CD8-positive, alpha-beta memory T cell (primary cell): ENCODE measurements at regions not wholly inside any gene's neighbourhood (a gene's known extent, or its start where the extent isn't known, plus 50 kb on each side); places are given as distances from the start of the nearest gene placed in this dataset.

ENCODE experiments used
- CTCF ChIA-PET: fragments of 350-600 bp; sonication (Branson Sonifier 250); formaldehyde crosslinking; loops from one replicate; lab custom pipeline; 2021; ENCODE audit warnings: antibody characterized with exemption; lab: Charles Lee
- POLR2A ChIA-PET: fragments of 350-600 bp; sonication (Branson Sonifier 250); formaldehyde crosslinking; loops from one replicate; lab custom pipeline; 2021; ENCODE audit warnings: antibody characterized with exemption; lab: Charles Lee
- DNase-seq, 5 donors: peaks; one replicate each; pipeline versions ENCODE4 v3.0.0 to v3.0.0-alpha.2; 2020 to 2022; ENCODE audit warnings: mixed read lengths in 1 of 5
- H3K27ac ChIP-seq: one replicate; pipeline ENCODE4 v1.7.0; 2013; ENCODE audit warnings: low read depth, mild to moderate bottlenecking, low read length, moderate library complexity
- H3K27me3 ChIP-seq: 2 replicates; pipeline ENCODE4 v1.7.0; 2013; ENCODE audit warnings: low read length, mild to moderate bottlenecking; ENCODE audit not compliant: insufficient read depth, poor library complexity, severe bottlenecking
- H3K36me3 ChIP-seq: 2 replicates; pipeline ENCODE4 v1.7.0; 2013; ENCODE audit warnings: mild to moderate bottlenecking, low read length, moderate library complexity; ENCODE audit not compliant: insufficient read depth
- H3K4me1 ChIP-seq: 2 replicates; pipeline ENCODE4 v1.7.0; 2013; ENCODE audit warnings: mild to moderate bottlenecking, low read length, moderate library complexity; ENCODE audit not compliant: insufficient read depth
- H3K4me3 ChIP-seq: 2 replicates; pipeline ENCODE4 v1.7.0; 2013; ENCODE audit warnings: mild to moderate bottlenecking, low read length
- H3K9me3 ChIP-seq: 2 replicates; pipeline ENCODE4 v1.7.0; 2013; ENCODE audit warnings: mild to moderate bottlenecking, low read length
- H3K27ac Mint-ChIP-seq, 8 donors: one replicate each; pipeline ENCODE4 v1.8.0; 2020 to 2021; ENCODE audit warnings: mixed read lengths in 8 of 8, mild to moderate bottlenecking in 6 of 8, inconsistent platforms in 3 of 8, moderate library complexity in 3 of 8
- H3K27me3 Mint-ChIP-seq, 2 donors: one replicate each; pipeline ENCODE4 v1.8.0; 2020 to 2021; ENCODE audit warnings: mixed read lengths in 2 of 2, mild to moderate bottlenecking in 1 of 2, moderate library complexity in 1 of 2
- H3K36me3 Mint-ChIP-seq, 3 donors: one replicate each; pipeline ENCODE4 v1.8.0; 2020 to 2021; ENCODE audit warnings: mixed read lengths in 3 of 3, inconsistent platforms in 1 of 3, mild to moderate bottlenecking in 1 of 3
- H3K4me1 Mint-ChIP-seq, 3 donors: one replicate each; pipeline ENCODE4 v1.8.0; 2020 to 2021; ENCODE audit warnings: mixed read lengths in 3 of 3, inconsistent platforms in 1 of 3, mild to moderate bottlenecking in 1 of 3
- H3K4me3 Mint-ChIP-seq, 7 donors: one replicate each; pipeline ENCODE4 v1.8.0; 2020 to 2021; ENCODE audit warnings: mixed read lengths in 7 of 7, mild to moderate bottlenecking in 6 of 7, moderate library complexity in 4 of 7, inconsistent platforms in 2 of 7
- H3K9me3 Mint-ChIP-seq, 5 donors: one replicate each; pipeline ENCODE4 v1.8.0; 2020 to 2022; ENCODE audit warnings: mixed read lengths in 5 of 5, mild to moderate bottlenecking in 3 of 5, moderate library complexity in 2 of 5, inconsistent platforms in 1 of 5

DNA sequence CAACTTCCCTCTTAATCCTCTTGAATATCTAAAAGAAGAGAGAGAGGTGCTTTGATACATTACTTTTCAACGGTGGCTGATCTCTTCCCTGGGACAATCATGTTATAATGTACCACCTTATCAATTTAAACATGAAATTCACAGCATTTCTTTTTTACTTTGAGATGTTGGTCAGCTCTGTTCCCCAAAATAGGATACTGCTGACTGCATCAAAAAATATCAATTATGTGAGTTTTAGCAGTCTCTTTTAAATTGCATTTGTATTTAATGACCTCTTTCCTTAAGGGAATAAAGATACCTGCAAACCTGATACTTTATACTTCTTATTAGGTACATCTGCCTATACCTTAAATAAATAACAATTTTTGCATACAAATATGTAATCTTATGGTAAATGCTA, 58.4 kb upstream of the MARCHF11 start:
- Mint-ChIP-seq H3K36me3 (no peaks in the 10 kb centered on the region), H3K9me3 (peaks cover 0 to 10% (median 3%) of the 10 kb centered on the region in 5 donors), H3K27ac (no peak overlapping the region), H3K4me1 (no peaks in the 10 kb centered on the region), H3K27me3 (peaks cover 0 to 2% of the 10 kb centered on the region in 2 donors), H3K4me3 (no peak overlapping the region)
- Histone ChIP-seq H3K4me1 (no peaks in the 10 kb centered on the region), H3K4me3 (no peak overlapping the region), H3K27me3 (no peaks in the 10 kb centered on the region), H3K9me3 (no peaks in the 10 kb centered on the region), H3K36me3 (no peaks in the 10 kb centered on the region), H3K27ac (no peak overlapping the region)
- CTCF ChIA-PET, result no interaction called here
- no peak for DNase-seq
- POLR2A ChIA-PET, result no interaction called here

DNA sequence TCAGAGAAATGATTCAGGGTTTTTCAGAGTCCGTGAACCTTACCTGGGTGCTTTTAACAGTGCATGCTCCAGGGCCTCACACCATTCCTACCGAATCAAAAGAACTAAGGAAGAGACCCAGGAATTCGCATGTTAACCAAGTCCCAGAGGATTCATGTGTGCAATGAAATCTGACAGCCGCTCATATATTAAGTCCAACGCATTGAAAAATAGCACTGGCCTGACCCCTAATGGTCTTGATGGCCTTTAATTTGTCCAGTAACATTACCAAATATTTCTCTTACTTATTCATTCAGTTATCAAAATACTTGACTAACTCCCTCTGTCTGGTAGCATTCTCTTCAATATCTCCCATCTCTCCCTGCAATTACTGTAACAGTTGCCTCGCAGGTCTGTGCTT, 55.0 kb upstream of the MARCHF11 start:
- no peaks in the 10 kb centered on the region for H3K36me3 Mint-ChIP-seq
- no peaks in the 10 kb centered on the region for H3K9me3 ChIP-seq
- no peak overlapping the region for H3K4me3 ChIP-seq
- no peaks in the 10 kb centered on the region for H3K36me3 ChIP-seq
- no peaks in the 10 kb centered on the region for H3K4me1 Mint-ChIP-seq
- H3K27me3 Mint-ChIP-seq, result peaks cover 0 to 2% of the 10 kb centered on the region in 2 donors
- H3K27me3 ChIP-seq, result no peaks in the 10 kb centered on the region
- H3K4me1 ChIP-seq, result no peaks in the 10 kb centered on the region
- POLR2A ChIA-PET, result no interaction called here
- no peak overlapping the region for H3K4me3 Mint-ChIP-seq
- peaks cover 0 to 5% (median 3%) of the 10 kb centered on the region in 5 donors for H3K9me3 Mint-ChIP-seq
- H3K27ac Mint-ChIP-seq, result no peak overlapping the region
- CTCF ChIA-PET, result no interaction called here
- no peak for DNase-seq
- H3K27ac ChIP-seq, result no peak overlapping the region

DNA sequence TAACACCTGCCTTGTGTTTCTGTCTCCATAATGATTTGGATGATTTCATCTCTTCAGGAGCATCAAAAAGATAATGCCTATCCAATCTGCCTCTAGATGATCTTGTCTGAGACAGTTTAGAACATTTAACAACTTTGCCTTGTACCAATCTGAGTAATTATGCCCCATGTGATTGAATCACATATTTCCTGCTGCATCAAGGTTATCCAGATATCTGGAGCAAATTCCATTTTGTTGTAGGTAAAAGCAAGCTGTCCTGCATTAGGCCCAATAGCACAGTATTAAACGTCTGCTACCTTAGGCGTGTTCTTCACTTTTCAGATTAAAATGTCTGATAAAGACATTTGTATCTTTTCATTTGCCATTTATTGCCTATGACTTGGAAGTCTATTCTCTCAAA, 54.1 kb upstream of the MARCHF11 start:
- no peaks in the 10 kb centered on the region for H3K4me1 ChIP-seq
- no peaks in the 10 kb centered on the region for H3K9me3 ChIP-seq
- Mint-ChIP-seq H3K27me3 (peaks cover 0 to 2% of the 10 kb centered on the region in 2 donors), H3K36me3 (no peaks in the 10 kb centered on the region), H3K9me3 (peaks cover 0 to 5% (median 0%) of the 10 kb centered on the region in 5 donors), H3K27ac (no peak overlapping the region), H3K4me1 (no peaks in the 10 kb centered on the region), H3K4me3 (no peak overlapping the region)
- CTCF ChIA-PET, result no interaction called here
- no peak overlapping the region for H3K4me3 ChIP-seq
- no peaks in the 10 kb centered on the region for H3K36me3 ChIP-seq
- DNase-seq, result no peak
- no peak overlapping the region for H3K27ac ChIP-seq
- H3K27me3 ChIP-seq, result no peaks in the 10 kb centered on the region
- POLR2A ChIA-PET, result no interaction called here

DNA sequence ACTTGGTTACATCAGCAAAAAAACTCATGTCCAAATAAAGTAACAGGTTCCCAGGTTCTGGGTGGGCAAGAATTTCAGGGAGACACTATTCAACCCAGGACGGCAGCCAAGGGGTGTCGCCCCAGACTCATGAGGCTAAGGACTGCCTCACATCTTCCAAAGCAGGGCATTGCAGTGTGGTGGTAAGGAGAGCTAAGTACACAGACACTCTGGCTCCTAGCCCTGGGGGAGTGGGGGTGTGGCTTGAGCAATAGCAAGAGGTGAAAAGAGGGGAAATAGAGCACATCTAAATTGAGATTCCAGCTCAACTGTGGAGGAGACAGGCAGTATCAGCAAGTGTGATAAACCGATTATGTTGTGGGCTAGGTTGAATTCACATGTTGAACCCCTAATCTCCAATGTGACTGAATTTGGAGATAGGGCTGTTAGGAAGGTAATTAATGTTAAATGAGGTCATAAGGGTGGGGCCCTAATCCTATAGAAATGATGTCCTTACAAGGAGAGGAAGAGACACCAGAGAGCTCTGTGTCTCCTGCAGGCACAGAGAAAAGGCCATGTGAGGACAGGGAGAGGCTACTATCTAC, 49.9 kb upstream of the MARCHF11 start:
- ChIA-PET CTCF (no interaction called here), POLR2A (no interaction called here)
- peaks cover 0 to 2% (median 0%) of the 10 kb centered on the region in 5 donors for H3K9me3 Mint-ChIP-seq
- H3K4me1 Mint-ChIP-seq, result no peaks in the 10 kb centered on the region
- Histone ChIP-seq H3K4me1 (no peaks in the 10 kb centered on the region), H3K9me3 (no peaks in the 10 kb centered on the region), H3K27me3 (no peaks in the 10 kb centered on the region), H3K27ac (no peak overlapping the region), H3K4me3 (no peak overlapping the region), H3K36me3 (no peaks in the 10 kb centered on the region)
- peaks cover 0 to 2% of the 10 kb centered on the region in 2 donors for H3K27me3 Mint-ChIP-seq
- H3K4me3 Mint-ChIP-seq, result no peak overlapping the region
- H3K27ac Mint-ChIP-seq, result no peak overlapping the region
- no peaks in the 10 kb centered on the region for H3K36me3 Mint-ChIP-seq
- DNase-seq, result no peak
